Esophagus muscularis mucosa (tissue), 4 donors: ENCODE measurements at regions not wholly inside any gene's neighbourhood (a gene's known extent, or its start where the extent isn't known, plus 50 kb on each side); places are given as distances from the start of the nearest gene placed in this dataset.
"Not testable (repeated sequence)": the region's sequence is repeated elsewhere in the genome, so short reads cannot be mapped to it uniquely, and the experiment has no call there.

Experiments
- DNase-seq: peaks from one replicate; pipeline ENCODE4 v3.0.0-alpha.2; 2017; ENCODE audit errors: extremely low spot score
- H3K27ac ChIP-seq, 4 donors: fragments of 200-600 bp; sonication (generic); replicated peaks in 1 of 4; 1 replicate in 3 of 4; 2 replicates in 1 of 4; pipeline ENCODE4 v1.5.1; 2016 to 2019; ENCODE audit warnings: mild to moderate bottlenecking in 1 of 4
- H3K27me3 ChIP-seq, 4 donors: fragments of 200-600 bp; sonication (generic); one replicate each; pipeline versions ENCODE4 v1.5.1 to v1.6.0; 2016 to 2019
- H3K36me3 ChIP-seq, 4 donors: fragments of 200-600 bp; sonication (generic); one replicate each; pipeline ENCODE4 v1.5.1; 2016 to 2019
- H3K4me1 ChIP-seq, 4 donors: fragments of 200-600 bp; sonication (generic); one replicate each; pipeline ENCODE4 v1.5.1; 2016 to 2019
- H3K4me3 ChIP-seq, 4 donors: fragments of 200-600 bp; sonication (generic); 1 replicate in 2 of 4; 2 replicates in 2 of 4; pipeline ENCODE4 v1.5.1; 2016 to 2019; ENCODE audit warnings: mild to moderate bottlenecking in 4 of 4, moderate library complexity in 1 of 4
- H3K9me3 ChIP-seq, 4 donors: fragments of 200-600 bp; sonication (generic); 1 replicate in 3 of 4; 2 replicates in 1 of 4; pipeline ENCODE4 v1.5.1; 2016 to 2019
- EP300 ChIP-seq: sonication (generic); formaldehyde crosslinking; IDR thresholded peaks from one replicate; pipeline ENCODE4 v1.6.1; 2017; ENCODE audit warnings: antibody characterized with exemption
- POLR2A ChIP-seq: fragments of 450-650 bp; IDR thresholded peaks from one replicate; pipeline ENCODE4 v1.6.1; 2017; ENCODE audit warnings: antibody characterized with exemption, moderate library complexity, mild to moderate bottlenecking, low read depth
- POLR2AphosphoS5 ChIP-seq, 2 donors: sonication (generic); formaldehyde crosslinking; IDR thresholded peaks; one replicate each; pipeline ENCODE4 v1.6.1; 2017; ENCODE audit warnings: antibody characterized with exemption in 2 of 2
- WGBS: methylation state at CpG from one replicate; pipeline ENCODE4 v1.1.5; 2018; 5-methylcytosine and 5-hydroxymethylcytosine counted together
- intact Hi-C: fragments of 100-400 bp; cut with DNase I; formaldehyde crosslinking; loops from one replicate; pipeline ENCODE4 v1.15.1; 2023
- TF ChIP-seq, protein P1 (sequence below), 3 experiments: fragments of 200-600 bp in 2 of 3; fragments of 450-650 bp in 1 of 3; sonication (generic) in 2 of 3; IDR thresholded peaks; one replicate each; pipeline ENCODE4 v1.5.1; 2017 to 2019; ENCODE audit warnings: antibody characterized with exemption in 3 of 3, mild to moderate bottlenecking in 2 of 3, moderate library complexity in 1 of 3

DNA sequence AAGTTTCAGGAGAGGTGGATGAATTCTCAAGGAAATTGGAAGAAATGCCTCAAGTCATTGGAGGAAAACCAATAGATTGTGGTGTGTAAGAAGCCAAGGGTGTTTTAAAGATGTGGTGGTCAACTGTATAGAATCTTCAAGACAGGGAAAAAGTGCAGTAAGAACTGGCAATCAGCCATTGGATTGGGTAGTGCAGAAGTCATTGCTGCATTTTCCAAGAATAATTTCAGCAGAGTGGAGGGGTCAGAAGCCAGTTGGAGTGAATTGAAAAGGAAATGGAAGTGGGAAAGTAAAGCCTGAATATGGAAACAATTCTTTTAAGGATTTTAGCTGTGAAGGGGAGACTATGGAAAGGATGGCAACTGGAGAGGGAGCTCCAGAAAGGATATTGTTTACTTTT, 128.2 kb upstream of the TMEM170B start:
- H3K4me3 ChIP-seq: no peak overlapping the region
- intact Hi-C loops: no loop called here
- no peaks in the 10 kb centered on the region for H3K27me3 ChIP-seq
- H3K36me3 ChIP-seq: no peaks in the 10 kb centered on the region
- TF ChIP-seq, protein P1, sequence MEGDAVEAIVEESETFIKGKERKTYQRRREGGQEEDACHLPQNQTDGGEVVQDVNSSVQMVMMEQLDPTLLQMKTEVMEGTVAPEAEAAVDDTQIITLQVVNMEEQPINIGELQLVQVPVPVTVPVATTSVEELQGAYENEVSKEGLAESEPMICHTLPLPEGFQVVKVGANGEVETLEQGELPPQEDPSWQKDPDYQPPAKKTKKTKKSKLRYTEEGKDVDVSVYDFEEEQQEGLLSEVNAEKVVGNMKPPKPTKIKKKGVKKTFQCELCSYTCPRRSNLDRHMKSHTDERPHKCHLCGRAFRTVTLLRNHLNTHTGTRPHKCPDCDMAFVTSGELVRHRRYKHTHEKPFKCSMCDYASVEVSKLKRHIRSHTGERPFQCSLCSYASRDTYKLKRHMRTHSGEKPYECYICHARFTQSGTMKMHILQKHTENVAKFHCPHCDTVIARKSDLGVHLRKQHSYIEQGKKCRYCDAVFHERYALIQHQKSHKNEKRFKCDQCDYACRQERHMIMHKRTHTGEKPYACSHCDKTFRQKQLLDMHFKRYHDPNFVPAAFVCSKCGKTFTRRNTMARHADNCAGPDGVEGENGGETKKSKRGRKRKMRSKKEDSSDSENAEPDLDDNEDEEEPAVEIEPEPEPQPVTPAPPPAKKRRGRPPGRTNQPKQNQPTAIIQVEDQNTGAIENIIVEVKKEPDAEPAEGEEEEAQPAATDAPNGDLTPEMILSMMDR (IDR thresholded peaks at IDR 0.05): no peak
- no peak for TF ChIP-seq EP300
- no peak for TF ChIP-seq POLR2AphosphoS5 (IDR thresholded peaks at IDR 0.05)
- TF ChIP-seq POLR2A: no peak
- peaks cover 4 to 12% (median 6%) of the 10 kb centered on the region in 4 donors for H3K4me1 ChIP-seq
- H3K9me3 ChIP-seq: no peaks in the 10 kb centered on the region
- H3K27ac ChIP-seq: no peak overlapping the region
- DNase-seq: no peak

- WGBS: 86% methylated on average over 2 of the region's 2 CpGs
Observed at GRCh38 chr6:11407414-11407813, 130.1 kb upstream of the TMEM170B start.

DNA sequence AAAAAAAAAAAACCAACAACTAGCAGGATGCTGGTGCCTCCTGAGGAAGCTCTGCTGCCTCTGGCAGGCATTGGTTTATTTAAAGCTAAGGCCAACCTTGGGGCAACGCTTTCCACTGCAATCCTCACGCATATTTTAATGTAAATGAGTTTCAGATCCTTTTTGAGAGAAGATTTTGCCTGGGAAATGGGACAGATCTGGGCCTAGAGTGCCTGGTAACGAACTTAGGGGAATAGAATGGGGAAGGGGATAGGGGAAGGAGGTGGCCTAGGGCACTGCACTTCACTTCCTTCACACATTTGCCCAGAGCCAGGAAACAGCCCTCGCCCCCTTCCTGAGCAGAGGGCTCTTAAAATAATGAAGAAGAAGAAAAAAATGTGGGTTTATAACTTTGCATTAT, 132.7 kb upstream of the TMEM170B start:
- TF ChIP-seq EP300 (no peak), POLR2A (no peak), POLR2AphosphoS5 (IDR thresholded peaks at IDR 0.05) (no peak)
- TF ChIP-seq, protein P1 (IDR thresholded peaks at IDR 0.05): no peak
- H3K4me3 ChIP-seq: no peak overlapping the region
- intact Hi-C loops: no loop called here
- no peaks in the 10 kb centered on the region for H3K4me1 ChIP-seq
- peak; percentile 88 for DNase-seq
- no peaks in the 10 kb centered on the region for H3K9me3 ChIP-seq
- H3K27ac ChIP-seq: no peak overlapping the region
- no peaks in the 10 kb centered on the region for H3K36me3 ChIP-seq
- WGBS: 56% methylated on average over 4 of the region's 4 CpGs
- H3K27me3 ChIP-seq: no peaks in the 10 kb centered on the region

More at GRCh38 chr6:11407414-11407813, 130.1 kb upstream of the TMEM170B start:
- H3K9me3 ChIP-seq: no peaks in the 10 kb centered on the region
- no peak overlapping the region for H3K4me3 ChIP-seq
- no peaks in the 10 kb centered on the region for H3K36me3 ChIP-seq
- no peaks in the 10 kb centered on the region for H3K27me3 ChIP-seq
- intact Hi-C loops: no loop called here
- H3K4me1 ChIP-seq: peaks cover 4 to 12% (median 6%) of the 10 kb centered on the region in 4 donors
- TF ChIP-seq POLR2AphosphoS5 (IDR thresholded peaks at IDR 0.05) (no peak), POLR2A (no peak), EP300 (no peak)
- TF ChIP-seq, protein P1 (IDR thresholded peaks at IDR 0.05): no peak
- DNase-seq: peak; percentile 0
- no peak overlapping the region for H3K27ac ChIP-seq

DNA sequence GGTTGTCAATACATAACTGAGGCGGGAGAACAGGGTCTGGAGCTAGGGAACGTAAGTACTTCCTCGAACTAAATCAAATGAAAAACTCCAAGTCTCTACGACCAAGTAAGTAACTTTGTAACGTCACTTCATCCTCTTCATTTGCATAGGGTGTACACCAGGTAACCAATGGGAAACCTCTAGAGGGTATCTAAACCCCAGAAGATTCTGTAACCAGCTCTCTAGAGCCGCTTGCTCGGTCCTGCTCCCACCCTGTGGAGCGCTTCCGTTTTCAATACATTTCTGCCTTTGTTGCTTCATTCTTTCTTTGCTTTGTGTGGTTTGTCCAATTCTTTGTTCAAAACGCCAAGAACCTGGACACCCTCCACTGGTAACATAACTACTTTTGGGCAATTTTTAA, 133.5 kb upstream of the TMEM170B start:
- no peaks in the 10 kb centered on the region for H3K9me3 ChIP-seq
- intact Hi-C loops: no loop called here
- H3K27me3 ChIP-seq: no peaks in the 10 kb centered on the region
- H3K36me3 ChIP-seq: no peaks in the 10 kb centered on the region
- TF ChIP-seq EP300 (no peak), POLR2A (no peak), POLR2AphosphoS5 (IDR thresholded peaks at IDR 0.05) (no peak)
- TF ChIP-seq, protein P1 (IDR thresholded peaks at IDR 0.05): no peak
- H3K27ac ChIP-seq: no peak overlapping the region
- peak; percentile 31 for DNase-seq
- H3K4me3 ChIP-seq: no peak overlapping the region
- WGBS: 92% methylated on average over 10 of the region's 10 CpGs
- no peaks in the 10 kb centered on the region for H3K4me1 ChIP-seq

DNA sequence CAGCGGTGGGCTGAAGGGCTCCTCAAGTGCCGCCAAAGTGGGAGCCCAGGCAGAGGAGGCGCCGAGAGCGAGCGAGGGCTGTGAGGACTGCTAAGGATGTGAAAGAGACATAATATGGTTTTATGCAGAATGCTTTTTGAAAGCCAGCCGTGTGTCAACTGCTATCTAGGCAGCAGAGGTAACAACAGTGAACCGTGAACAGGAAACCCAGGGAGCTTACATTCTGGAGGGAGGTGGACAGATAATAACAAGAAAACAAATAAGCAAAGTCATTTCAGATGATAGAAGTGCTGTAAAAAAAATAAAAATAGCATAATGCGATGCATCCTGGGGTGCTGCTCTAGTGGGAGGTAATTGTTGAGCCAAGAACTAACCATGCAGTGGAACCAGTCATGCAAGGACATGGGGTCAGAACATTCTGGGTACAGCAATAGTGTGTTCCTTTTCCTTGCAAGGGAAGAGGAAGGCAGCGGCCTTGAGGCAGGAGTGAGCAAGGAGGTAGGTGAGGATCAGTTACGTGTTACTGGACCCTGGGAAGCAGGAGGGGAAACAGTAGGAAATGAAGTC, 134.4 kb upstream of the TMEM170B start:
- Histone ChIP-seq H3K4me1 (no peaks in the 10 kb centered on the region), H3K27ac (no peak overlapping the region), H3K36me3 (no peaks in the 10 kb centered on the region), H3K9me3 (no peaks in the 10 kb centered on the region), H3K4me3 (no peak overlapping the region), H3K27me3 (no peaks in the 10 kb centered on the region)
- 92% methylated on average over 10 of the region's 11 CpGs for WGBS
- no peak for DNase-seq
- intact Hi-C loops: no loop called here
- TF ChIP-seq, protein P1 (IDR thresholded peaks at IDR 0.05): no peak
- TF ChIP-seq EP300 (no peak), POLR2A (no peak), POLR2AphosphoS5 (IDR thresholded peaks at IDR 0.05) (no peak)

DNA sequence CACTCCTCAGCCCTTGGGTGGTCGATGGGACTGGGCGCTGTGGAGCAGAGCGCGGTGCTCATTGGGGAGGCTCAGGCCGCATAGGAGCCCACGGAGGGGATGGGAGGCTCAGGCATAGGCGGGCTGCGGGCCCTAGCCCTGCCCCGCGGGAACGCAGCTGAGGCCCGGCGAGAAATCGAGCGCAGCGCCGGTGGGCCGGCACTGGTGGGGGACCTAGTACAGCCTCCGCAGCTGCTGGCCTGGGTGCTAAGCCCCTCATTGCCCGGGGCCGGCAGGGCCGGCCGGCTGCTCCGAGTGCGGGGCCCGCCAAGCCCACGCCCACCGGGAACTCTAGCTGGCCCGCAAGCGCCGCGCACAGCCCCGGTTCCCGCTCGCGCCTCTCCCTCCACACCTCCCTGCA, 135.0 kb upstream of the TMEM170B start:
- H3K9me3 ChIP-seq, H3K27me3 ChIP-seq, H3K27ac ChIP-seq, DNase-seq, H3K4me1 ChIP-seq, H3K4me3 ChIP-seq, intact Hi-C loops, H3K36me3 ChIP-seq: not testable (repeated sequence)
- 93% methylated on average over 19 of the region's 36 CpGs for WGBS

DNA sequence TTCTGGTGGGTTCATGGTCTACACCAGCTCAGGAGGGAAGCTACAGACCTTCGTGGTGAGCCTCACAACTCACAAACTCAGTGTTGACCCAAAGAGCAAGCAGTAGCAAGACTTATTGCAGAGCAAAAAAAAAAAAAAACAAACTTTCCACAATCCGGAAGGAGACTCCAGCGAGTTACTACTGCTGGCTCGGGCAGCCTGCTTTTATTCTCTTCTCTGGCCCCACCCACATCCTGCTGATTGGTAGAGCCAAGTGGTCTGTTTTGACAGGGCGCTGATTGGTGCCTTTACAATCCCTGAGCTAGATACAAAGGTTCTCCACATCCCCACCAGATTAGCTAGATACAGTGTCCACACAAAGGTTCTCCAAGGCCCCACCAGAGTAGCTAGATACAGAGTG, 135.6 kb upstream of the TMEM170B start:
- H3K4me1 ChIP-seq, H3K27ac ChIP-seq, H3K4me3 ChIP-seq, H3K27me3 ChIP-seq, intact Hi-C loops, H3K36me3 ChIP-seq, H3K9me3 ChIP-seq, DNase-seq: not testable (repeated sequence)
- 80% methylated on average over 5 of the region's 5 CpGs for WGBS
